ENCODE measurements at regions not wholly inside any gene's neighbourhood (a gene's known extent, or its start where the extent isn't known, plus 50 kb on each side); places are given as distances from the start of the nearest gene placed in this dataset.

DNA sequence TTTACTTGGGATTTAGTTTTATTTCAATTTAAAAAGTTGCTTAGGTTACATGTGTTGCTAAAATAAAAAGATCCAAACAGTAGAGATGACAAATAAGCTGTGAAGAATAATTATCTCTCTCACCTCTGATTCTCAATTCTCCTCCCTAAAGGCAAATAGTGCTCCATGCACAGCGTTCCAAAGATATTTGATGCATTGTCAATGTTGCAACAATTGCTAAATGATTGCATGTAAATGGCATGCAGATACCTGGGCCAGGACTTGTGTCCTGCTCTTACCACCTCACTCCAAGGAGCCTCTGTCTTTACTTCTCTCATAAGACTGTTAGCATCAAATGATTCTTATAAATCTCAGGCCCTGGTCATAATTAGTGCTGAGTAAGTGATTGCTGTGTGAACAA, 217.7 kb downstream of the SEC23IP start:
- H3K14ac ChIP-seq (ENCODE audit: insufficient read depth, low read length): no peak overlapping the region
- Mint-ChIP-seq H3K9me3 (no peaks in the 10 kb centered on the region), H3K4me1 (peaks cover 0 to 6% of the 10 kb centered on the region in 2 experiments; a peak in 2 of 4 replicates), H3K36me3 (ENCODE audit: insufficient read depth in 1 of 3, low read depth in 3 of 3) (no peaks in the 10 kb centered on the region; a peak in 1 of 7 replicates), H3K27ac (no peak overlapping the region), H3K4me3 (no peak overlapping the region), H3K27me3 (ENCODE audit: low read depth) (no peaks in the 10 kb centered on the region)
- no peak overlapping the region for H3K9ac ChIP-seq (ENCODE audit: extremely low read depth, insufficient read length, low read length)
- TF ChIP-seq, protein P1, sequence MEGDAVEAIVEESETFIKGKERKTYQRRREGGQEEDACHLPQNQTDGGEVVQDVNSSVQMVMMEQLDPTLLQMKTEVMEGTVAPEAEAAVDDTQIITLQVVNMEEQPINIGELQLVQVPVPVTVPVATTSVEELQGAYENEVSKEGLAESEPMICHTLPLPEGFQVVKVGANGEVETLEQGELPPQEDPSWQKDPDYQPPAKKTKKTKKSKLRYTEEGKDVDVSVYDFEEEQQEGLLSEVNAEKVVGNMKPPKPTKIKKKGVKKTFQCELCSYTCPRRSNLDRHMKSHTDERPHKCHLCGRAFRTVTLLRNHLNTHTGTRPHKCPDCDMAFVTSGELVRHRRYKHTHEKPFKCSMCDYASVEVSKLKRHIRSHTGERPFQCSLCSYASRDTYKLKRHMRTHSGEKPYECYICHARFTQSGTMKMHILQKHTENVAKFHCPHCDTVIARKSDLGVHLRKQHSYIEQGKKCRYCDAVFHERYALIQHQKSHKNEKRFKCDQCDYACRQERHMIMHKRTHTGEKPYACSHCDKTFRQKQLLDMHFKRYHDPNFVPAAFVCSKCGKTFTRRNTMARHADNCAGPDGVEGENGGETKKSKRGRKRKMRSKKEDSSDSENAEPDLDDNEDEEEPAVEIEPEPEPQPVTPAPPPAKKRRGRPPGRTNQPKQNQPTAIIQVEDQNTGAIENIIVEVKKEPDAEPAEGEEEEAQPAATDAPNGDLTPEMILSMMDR (conservative IDR thresholded peaks at IDR 0.05): no peak
- H2BK20ac ChIP-seq (ENCODE audit: low read depth, low read length, poor library complexity, severe bottlenecking): no peak overlapping the region
- H4K91ac ChIP-seq (ENCODE audit: insufficient read length, low read depth, low read length): no peak overlapping the region
- no peak overlapping the region for H3K56ac ChIP-seq (ENCODE audit: insufficient read length, low read depth, low read length)
- H2BK12ac ChIP-seq (ENCODE audit: insufficient read length, low read depth, low read length): no peak overlapping the region
- H3K9me3 ChIP-seq (ENCODE audit: control insufficient read depth, low read depth, low read length): no peaks in the 10 kb centered on the region
- no peaks in the 10 kb centered on the region for H3K23me2 ChIP-seq (ENCODE audit: insufficient read length, low read depth, low read length, poor library complexity, severe bottlenecking)
- no CpG with 5 or more reads among the region's 1 CpG for WGBS (ENCODE audit: extremely low coverage, insufficient read length, low lambda C conversion rate)
- no peak overlapping the region for H3K27ac ChIP-seq (ENCODE audit: insufficient read length, low read depth, low read length)
- H4K8ac ChIP-seq (replicated peaks; ENCODE audit: insufficient read length, low read depth, low read length): no peak overlapping the region
- H4K5ac ChIP-seq (ENCODE audit: insufficient read length, low read depth, low read length): no peak overlapping the region
- no peaks in the 10 kb centered on the region for H4K20me1 ChIP-seq (ENCODE audit: control insufficient read depth, insufficient read depth, insufficient read length)
- no peak overlapping the region for H2AFZ ChIP-seq (ENCODE audit: low read length)
- H3K23ac ChIP-seq (ENCODE audit: insufficient read length, low read depth, low read length): no peak overlapping the region
- H2BK120ac ChIP-seq (ENCODE audit: low read depth, low read length, poor library complexity, severe bottlenecking): no peak overlapping the region
- H3K79me1 ChIP-seq (ENCODE audit: insufficient read depth, low read depth, low read length, poor library complexity, severe bottlenecking): no peaks in the 10 kb centered on the region
- H2AK5ac ChIP-seq (ENCODE audit: insufficient read length, low read length): no peak overlapping the region
- no peak overlapping the region for H2BK15ac ChIP-seq (ENCODE audit: low read depth, low read length)
- H3K4me1 ChIP-seq (ENCODE audit: insufficient read depth, low read length): no peaks in the 10 kb centered on the region
- H3K79me2 ChIP-seq (ENCODE audit: insufficient read depth, low read length): no peaks in the 10 kb centered on the region
- no peaks in the 10 kb centered on the region for H3K27me3 ChIP-seq (ENCODE audit: insufficient read depth, low read length)
- H2BK5ac ChIP-seq (ENCODE audit: insufficient read length, low read length): no peak overlapping the region
- no peak for DNase-seq
- H3K4ac ChIP-seq (ENCODE audit: low read depth, low read length): no peak overlapping the region
- H3K4me2 ChIP-seq (ENCODE audit: insufficient read depth, insufficient read length, low read length): no peak overlapping the region
- H3K18ac ChIP-seq (ENCODE audit: insufficient read length, low read depth, low read length): no peak overlapping the region
- no peak overlapping the region for H3T11ph ChIP-seq (ENCODE audit: low read length)

Measured in H9 (cell line).